ENCODE measurements at regions not wholly inside any gene's neighbourhood (a gene's known extent, or its start where the extent isn't known, plus 50 kb on each side); places are given as distances from the start of the nearest gene placed in this dataset.

GRCh38 chr2:191516260-191516659 lies 161.7 kb upstream of the NABP1 start:
- DNase-seq: no peak

GRCh38 chr2:191521608-191522208 lies 156.2 kb upstream of the NABP1 start:
- DNase-seq: no peak

GRCh38 chr2:191522478-191523120 lies 155.3 kb upstream of the NABP1 start:
- no peak for DNase-seq

GRCh38 chr2:191526091-191526490 lies 151.8 kb upstream of the NABP1 start:
- no peak for DNase-seq

- DNase-seq: no peak
These were observed 151.4 kb upstream of the NABP1 start for GRCh38 chr2:191526536-191526935.

GRCh38 chr2:191526953-191527556 lies 150.9 kb upstream of the NABP1 start:
- no peak for DNase-seq

GRCh38 chr2:191530618-191531017 lies 147.3 kb upstream of the NABP1 start:
- DNase-seq: no peak

- DNase-seq: no peak
These were observed 144.2 kb upstream of the NABP1 start for GRCh38 chr2:191533693-191534180.

GRCh38 chr2:191537921-191538320 lies 140.0 kb upstream of the NABP1 start:
- DNase-seq: no peak

- no peak for DNase-seq
These were observed 139.5 kb upstream of the NABP1 start for GRCh38 chr2:191538334-191538903.

GRCh38 chr2:191539068-191539467 lies 138.9 kb upstream of the NABP1 start:
- no peak for DNase-seq

- DNase-seq: no peak
These were observed 137.3 kb upstream of the NABP1 start for GRCh38 chr2:191540681-191541080.

GRCh38 chr2:191543708-191544107 lies 134.2 kb upstream of the NABP1 start:
- DNase-seq: no peak

GRCh38 chr2:191544461-191545062 lies 133.4 kb upstream of the NABP1 start:
- DNase-seq: no peak

- no peak for DNase-seq
These were observed 132.6 kb upstream of the NABP1 start for GRCh38 chr2:191545361-191545760.

- DNase-seq: no peak
These were observed 125.9 kb upstream of the NABP1 start for GRCh38 chr2:191552066-191552465.

GRCh38 chr2:191554240-191554639 lies 123.7 kb upstream of the NABP1 start:
- DNase-seq: no peak

- DNase-seq: peak; percentile 32
These were observed 122.7 kb upstream of the NABP1 start for GRCh38 chr2:191555092-191555742.

GRCh38 chr2:191556463-191556862 lies 121.5 kb upstream of the NABP1 start:
- no peak for DNase-seq

GRCh38 chr2:191557841-191558240 lies 120.1 kb upstream of the NABP1 start:
- DNase-seq: no peak

- no peak for DNase-seq
These were observed 118.4 kb upstream of the NABP1 start for GRCh38 chr2:191559569-191559968.

GRCh38 chr2:191560411-191560980 lies 117.4 kb upstream of the NABP1 start:
- no peak for DNase-seq

- DNase-seq: no peak
These were observed 112.8 kb upstream of the NABP1 start for GRCh38 chr2:191565120-191565519.
